22Rv1 (cell line): ENCODE measurements at regions not wholly inside any gene's neighbourhood (a gene's known extent, or its start where the extent isn't known, plus 50 kb on each side); places are given as distances from the start of the nearest gene placed in this dataset.

Experiments used
- H3K27ac ChIP-seq: fragments of 450-650 bp; 2 replicates; pipeline ENCODE4 v1.5.1; 2017
- ZFX ChIP-seq: fragments of 450-650 bp; IDR thresholded peaks from 2 replicates; pipeline ENCODE4 v1.6.1; 2017; ENCODE audit warnings: antibody characterized with exemption, borderline replicate concordance
- TF ChIP-seq, protein P1 (sequence below): fragments of 450-650 bp; IDR thresholded peaks from 2 replicates; pipeline ENCODE4 v1.5.1; 2017; ENCODE audit warnings: mild to moderate bottlenecking

GRCh38 chr3:68631850-68632545 lies 300.3 kb downstream of the TAFA4 start:
- TF ChIP-seq, protein P1, sequence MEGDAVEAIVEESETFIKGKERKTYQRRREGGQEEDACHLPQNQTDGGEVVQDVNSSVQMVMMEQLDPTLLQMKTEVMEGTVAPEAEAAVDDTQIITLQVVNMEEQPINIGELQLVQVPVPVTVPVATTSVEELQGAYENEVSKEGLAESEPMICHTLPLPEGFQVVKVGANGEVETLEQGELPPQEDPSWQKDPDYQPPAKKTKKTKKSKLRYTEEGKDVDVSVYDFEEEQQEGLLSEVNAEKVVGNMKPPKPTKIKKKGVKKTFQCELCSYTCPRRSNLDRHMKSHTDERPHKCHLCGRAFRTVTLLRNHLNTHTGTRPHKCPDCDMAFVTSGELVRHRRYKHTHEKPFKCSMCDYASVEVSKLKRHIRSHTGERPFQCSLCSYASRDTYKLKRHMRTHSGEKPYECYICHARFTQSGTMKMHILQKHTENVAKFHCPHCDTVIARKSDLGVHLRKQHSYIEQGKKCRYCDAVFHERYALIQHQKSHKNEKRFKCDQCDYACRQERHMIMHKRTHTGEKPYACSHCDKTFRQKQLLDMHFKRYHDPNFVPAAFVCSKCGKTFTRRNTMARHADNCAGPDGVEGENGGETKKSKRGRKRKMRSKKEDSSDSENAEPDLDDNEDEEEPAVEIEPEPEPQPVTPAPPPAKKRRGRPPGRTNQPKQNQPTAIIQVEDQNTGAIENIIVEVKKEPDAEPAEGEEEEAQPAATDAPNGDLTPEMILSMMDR: no peak
- TF ChIP-seq ZFX: no peak
- H3K27ac ChIP-seq: no peak overlapping the region

DNA sequence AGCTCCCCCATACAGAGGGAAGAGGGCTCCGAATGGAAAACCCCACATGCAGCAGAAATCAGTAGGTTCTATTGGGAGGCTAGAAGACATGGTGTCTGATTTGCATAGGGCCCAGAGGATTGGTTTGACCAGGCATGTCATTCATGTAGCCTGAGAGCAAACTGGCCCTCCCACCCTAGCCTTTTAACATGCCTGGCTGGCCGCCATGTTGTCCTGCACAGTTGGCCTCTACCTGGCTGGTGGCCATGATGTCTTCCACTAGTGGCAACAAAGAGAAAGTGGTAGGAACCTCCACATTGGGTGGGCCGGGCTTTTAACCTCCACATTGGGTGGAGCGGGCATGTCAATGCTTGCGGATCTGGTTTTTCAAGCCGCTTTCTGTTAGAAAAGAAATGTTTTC lies 312.1 kb downstream of the TAFA4 start:
- H3K27ac ChIP-seq: no peak overlapping the region
- no peak for TF ChIP-seq ZFX
- TF ChIP-seq, protein P1: no peak

GRCh38 chr3:68614087-68614486 lies 318.3 kb downstream of the TAFA4 start:
- H3K27ac ChIP-seq: no peak overlapping the region
- TF ChIP-seq, protein P1: no peak
- no peak for TF ChIP-seq ZFX

GRCh38 chr3:68571321-68571720 lies 361.0 kb downstream of the TAFA4 start:
- TF ChIP-seq, protein P1: no peak
- no peak for TF ChIP-seq ZFX
- H3K27ac ChIP-seq: no peak overlapping the region

GRCh38 chr3:68560728-68561127 lies 371.6 kb downstream of the TAFA4 start:
- H3K27ac ChIP-seq: no peak overlapping the region
- no peak for TF ChIP-seq ZFX
- TF ChIP-seq, protein P1: no peak

DNA sequence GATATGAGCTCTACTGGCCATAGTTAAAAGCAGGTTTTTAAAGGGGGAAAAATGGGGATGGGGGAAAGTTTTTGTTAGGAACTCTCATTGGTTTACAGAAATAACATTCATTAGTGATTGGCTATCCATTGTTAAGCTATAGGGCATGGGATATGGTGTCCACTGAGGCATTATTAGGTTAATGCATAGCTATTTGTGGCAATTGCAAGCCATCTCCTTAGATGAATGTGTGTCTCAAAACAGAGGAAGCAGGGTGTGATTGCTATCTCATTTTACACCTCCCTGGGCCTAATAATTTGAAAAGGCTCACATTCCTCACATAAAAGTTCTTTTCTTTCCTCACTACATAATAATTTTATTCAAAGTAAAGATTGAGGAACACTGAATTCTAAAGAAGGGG lies 396.6 kb downstream of the TAFA4 start:
- TF ChIP-seq, protein P1: no peak
- no peak for TF ChIP-seq ZFX
- H3K27ac ChIP-seq: no peak overlapping the region

DNA sequence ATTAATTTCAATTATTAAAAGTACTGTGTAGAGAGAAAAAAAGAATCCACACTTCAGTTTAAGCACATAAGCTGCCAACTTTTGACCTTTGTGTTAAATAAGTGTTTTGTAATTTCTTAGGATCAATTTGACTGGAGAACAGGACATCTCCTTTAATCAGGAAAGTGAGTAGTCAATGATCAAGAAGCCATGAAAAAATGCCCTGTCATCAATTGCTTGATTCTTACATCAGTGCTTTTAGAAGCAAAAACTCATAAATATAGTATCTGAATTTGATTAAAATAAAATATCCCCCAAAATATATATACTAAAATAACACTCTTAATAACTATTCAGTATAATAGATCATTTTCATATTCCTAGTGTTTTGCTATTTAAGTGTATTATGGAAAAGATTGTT lies 409.0 kb downstream of the TAFA4 start:
- TF ChIP-seq ZFX: no peak
- TF ChIP-seq, protein P1: no peak
- H3K27ac ChIP-seq: no peak overlapping the region
